ENCODE measurements at regions not wholly inside any gene's neighbourhood (a gene's known extent, or its start where the extent isn't known, plus 50 kb on each side); places are given as distances from the start of the nearest gene placed in this dataset.

GRCh38 chr20:57059055-57059596 is 207.3 kb downstream of the BMP7 start:
- DNase-seq (ENCODE audit: extremely low spot score in 2 of 2), result no peak
- no peak for TF ChIP-seq POLR2A (IDR thresholded peaks at IDR 0.05)
- Histone ChIP-seq H3K27ac (no peak overlapping the region), H3K27me3 (no peaks in the 10 kb centered on the region), H3K4me1 (peaks cover 7% of the 10 kb centered on the region), H3K9me3 (no peaks in the 10 kb centered on the region), H3K36me3 (no peaks in the 10 kb centered on the region), H3K4me3 (no peak overlapping the region)
- intact Hi-C loops (cut with DNase I), result no loop called here

- H3K9me3 ChIP-seq, result no peaks in the 10 kb centered on the region
- intact Hi-C loops (cut with DNase I), result loop anchor here (10.0 kb wide), 1 partner anchor 506 kb away; no protein-coding TSS in a partner anchor
- TF ChIP-seq CTCF (IDR thresholded peaks at IDR 0.05), result no peak
- TF ChIP-seq POLR2AphosphoS5 (IDR thresholded peaks at IDR 0.05; ENCODE audit: insufficient read depth in 1 of 2, low read depth in 1 of 2), result no peak
- no peak for TF ChIP-seq POLR2A (IDR thresholded peaks at IDR 0.05)
- no peak for DNase-seq (ENCODE audit: extremely low spot score in 2 of 2)
- H3K27ac ChIP-seq, result no peak overlapping the region
- no peak overlapping the region for H3K4me3 ChIP-seq
- no peaks in the 10 kb centered on the region for H3K27me3 ChIP-seq
- H3K4me1 ChIP-seq, result peaks cover 7% of the 10 kb centered on the region
- no peaks in the 10 kb centered on the region for H3K36me3 ChIP-seq
Measured at GRCh38 chr20:57060407-57061050, 205.9 kb downstream of the BMP7 start.

DNA sequence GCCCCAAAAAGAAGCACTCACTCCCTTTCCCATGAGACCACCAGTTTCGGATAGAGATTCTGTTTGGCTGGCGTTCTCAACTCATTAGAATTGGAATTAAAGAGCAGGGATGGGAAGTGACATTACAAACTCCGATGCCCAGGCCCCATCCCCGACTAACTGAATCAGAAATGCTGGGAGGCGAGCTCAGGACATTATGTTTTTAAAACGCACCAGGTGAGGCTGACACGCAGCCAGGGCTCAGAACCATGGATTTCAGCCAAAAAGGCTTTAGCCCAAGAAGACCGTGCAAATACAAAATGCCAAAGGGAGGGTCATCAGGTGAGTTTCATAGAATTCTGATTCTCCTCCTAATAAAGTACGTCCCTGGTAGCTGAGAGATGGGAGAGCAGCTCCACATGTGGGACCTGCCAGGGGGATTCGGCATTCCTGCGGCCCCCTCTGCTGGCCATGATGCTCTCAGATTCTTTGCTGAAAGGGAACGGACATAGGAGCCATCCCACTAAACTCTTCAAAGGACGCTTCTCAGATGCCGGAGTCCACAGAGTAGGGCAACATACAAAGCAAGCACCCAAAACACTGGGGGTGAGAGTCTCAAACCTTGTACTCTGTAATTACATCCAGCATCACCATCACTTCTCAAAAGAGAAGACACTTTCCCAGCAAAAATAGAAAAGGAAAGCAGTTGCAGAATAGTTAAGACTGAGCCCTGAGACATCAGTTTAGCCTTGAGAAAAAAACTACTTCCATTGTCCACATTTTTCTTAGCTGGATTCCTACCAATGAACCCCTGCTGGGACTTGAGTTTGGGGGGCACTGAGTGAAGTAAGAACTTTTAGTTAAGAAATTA is 205.2 kb downstream of the BMP7 start:
- Histone ChIP-seq H3K9me3 (no peaks in the 10 kb centered on the region), H3K4me3 (no peak overlapping the region), H3K4me1 (peaks cover 7% of the 10 kb centered on the region), H3K27me3 (no peaks in the 10 kb centered on the region), H3K36me3 (no peaks in the 10 kb centered on the region), H3K27ac (no peak overlapping the region)
- intact Hi-C loops (cut with DNase I), result loop anchor here (10.0 kb wide), 1 partner anchor 506 kb away; no protein-coding TSS in a partner anchor
- no peak for DNase-seq (ENCODE audit: extremely low spot score in 2 of 2)
- TF ChIP-seq CTCF (IDR thresholded peaks at IDR 0.05) (peak in 1 of 3 experiments; percentile 38), POLR2AphosphoS5 (IDR thresholded peaks at IDR 0.05; ENCODE audit: insufficient read depth in 1 of 2, low read depth in 1 of 2) (no peak), POLR2A (IDR thresholded peaks at IDR 0.05) (no peak)

GRCh38 chr20:57062241-57062640 is 204.2 kb downstream of the BMP7 start:
- H3K4me3 ChIP-seq, result no peak overlapping the region
- intact Hi-C loops (cut with DNase I), result loop anchor here (10.0 kb wide), 1 partner anchor 507 kb away; no protein-coding TSS in a partner anchor
- no peaks in the 10 kb centered on the region for H3K27me3 ChIP-seq

More at GRCh38 chr20:57062241-57062640, 204.2 kb downstream of the BMP7 start:
- Histone ChIP-seq H3K27ac (no peak overlapping the region), H3K36me3 (no peaks in the 10 kb centered on the region), H3K4me1 (peaks cover 7% of the 10 kb centered on the region), H3K9me3 (no peaks in the 10 kb centered on the region)
- no peak for DNase-seq (ENCODE audit: extremely low spot score in 2 of 2)
- TF ChIP-seq POLR2A (IDR thresholded peaks at IDR 0.05) (no peak), CTCF (IDR thresholded peaks at IDR 0.05) (no peak), POLR2AphosphoS5 (IDR thresholded peaks at IDR 0.05; ENCODE audit: insufficient read depth in 1 of 2, low read depth in 1 of 2) (no peak)

All from vagina (tissue), 2 donors.